ENCODE measurements at regions not wholly inside any gene's neighbourhood (a gene's known extent, or its start where the extent isn't known, plus 50 kb on each side); places are given as distances from the start of the nearest gene placed in this dataset.
A peak's percentile ranks its signal among the peaks of the same experiment; 100 is the strongest.

- Histone ChIP-seq H3K9me3 (no peaks in the 10 kb centered on the region), H3K4me1 (no peaks in the 10 kb centered on the region), H3K27me3 (ENCODE audit: low read depth) (peaks cover 40% of the 10 kb centered on the region), H3K36me3 (no peaks in the 10 kb centered on the region), H3K4me3 (no peak overlapping the region), H3K27ac (no peak overlapping the region)
- intact Hi-C loops (cut with DNase I): no loop called here
- ATAC-seq (no peak), DNase-seq (no peak)
- TF ChIP-seq CTCF (IDR thresholded peaks at IDR 0.05): no peak
Measured at GRCh38 chr1:2930016-2930815, 91.1 kb upstream of the ACTRT2 start.

DNA sequence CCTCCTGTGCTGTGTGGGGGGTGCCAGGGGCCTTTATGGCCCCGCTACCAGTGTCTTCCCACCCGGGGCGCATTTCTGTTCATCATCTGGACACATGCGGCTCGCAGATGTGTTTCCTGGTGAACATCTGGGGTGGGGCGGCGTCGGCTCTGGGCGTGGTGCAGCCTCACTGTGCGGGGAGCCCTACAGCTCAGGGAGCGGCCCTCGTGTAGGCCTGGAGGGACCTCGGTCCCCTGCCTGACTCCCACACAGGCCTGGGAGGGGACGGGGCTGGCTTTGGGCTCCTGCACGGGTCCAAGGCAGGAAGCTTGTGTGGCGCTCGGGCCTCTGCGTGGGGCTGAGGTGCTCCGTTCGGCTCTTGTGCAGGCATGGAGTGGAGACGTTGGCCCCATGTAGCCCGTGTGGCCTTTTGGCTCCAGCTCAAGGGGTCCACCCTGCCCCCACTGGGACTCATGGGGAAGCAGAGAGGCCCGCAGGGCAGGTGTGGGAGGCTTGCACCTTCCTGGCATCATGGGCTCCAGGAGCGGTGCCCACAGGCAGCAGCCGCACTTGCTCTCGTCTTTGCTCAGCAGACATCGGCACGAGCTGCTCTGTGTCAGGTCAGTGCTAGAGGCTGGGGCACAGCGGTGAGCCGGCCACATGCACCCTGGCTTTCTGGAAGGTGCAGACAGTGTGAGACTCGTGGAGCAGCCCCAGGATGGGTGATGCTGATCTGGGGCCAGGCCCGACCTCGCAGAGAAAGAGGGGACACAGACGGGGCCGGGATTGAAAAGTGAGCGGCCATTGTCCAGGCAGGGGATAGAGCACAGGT, 90.1 kb upstream of the ACTRT2 start:
- H3K4me1 ChIP-seq: no peaks in the 10 kb centered on the region
- H3K9me3 ChIP-seq: no peaks in the 10 kb centered on the region
- no peaks in the 10 kb centered on the region for H3K36me3 ChIP-seq
- DNase-seq: no peak
- peaks cover 40% of the 10 kb centered on the region for H3K27me3 ChIP-seq (ENCODE audit: low read depth)
- H3K27ac ChIP-seq: no peak overlapping the region
- no peak overlapping the region for H3K4me3 ChIP-seq
- no peak for ATAC-seq
- intact Hi-C loops (cut with DNase I): no loop called here
- TF ChIP-seq CTCF (IDR thresholded peaks at IDR 0.05): no peak

- ATAC-seq (no peak), DNase-seq (no peak)
- intact Hi-C loops (cut with DNase I): no loop called here
- Histone ChIP-seq H3K4me3 (no peak overlapping the region), H3K9me3 (no peaks in the 10 kb centered on the region), H3K36me3 (no peaks in the 10 kb centered on the region), H3K4me1 (no peaks in the 10 kb centered on the region), H3K27ac (no peak overlapping the region), H3K27me3 (ENCODE audit: low read depth) (peaks cover 40% of the 10 kb centered on the region)
- no peak for TF ChIP-seq CTCF (IDR thresholded peaks at IDR 0.05)
Measured at GRCh38 chr1:2931724-2932401, 89.4 kb upstream of the ACTRT2 start.

DNA sequence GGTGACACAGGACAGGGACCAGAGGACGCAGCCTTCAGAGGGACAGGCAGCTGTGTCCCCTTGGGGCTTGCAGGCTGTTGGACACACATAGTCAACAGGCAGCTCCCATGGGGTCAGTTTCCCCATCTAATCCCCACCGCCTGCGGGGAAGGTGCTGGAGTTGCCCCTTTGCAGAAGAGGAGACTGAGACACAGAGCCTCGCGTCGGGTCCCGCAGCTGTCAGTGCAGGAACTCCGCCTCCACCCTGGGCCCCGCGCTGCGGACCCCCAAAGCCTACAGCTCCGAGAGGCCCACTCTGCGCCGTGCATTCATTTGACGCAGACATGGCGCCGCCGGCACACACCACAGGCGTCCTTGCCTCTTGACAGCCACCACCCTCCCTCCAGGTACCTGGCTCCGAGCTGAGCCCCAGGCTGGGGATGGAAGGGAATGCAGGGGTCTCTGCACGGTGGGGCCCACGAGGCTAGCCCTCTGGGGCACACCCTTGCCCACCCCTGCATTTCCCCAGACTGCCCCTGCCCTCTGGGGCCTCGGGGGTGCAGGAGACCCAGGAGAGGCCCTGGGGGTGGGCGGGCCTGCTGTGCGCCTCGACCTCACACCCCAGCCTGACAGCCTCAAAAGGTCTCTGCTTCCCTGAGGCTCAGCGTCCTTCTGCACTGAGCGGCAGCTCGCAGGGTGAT, 88.5 kb upstream of the ACTRT2 start:
- no peaks in the 10 kb centered on the region for H3K4me1 ChIP-seq
- DNase-seq (peak; percentile 28), ATAC-seq (no peak)
- TF ChIP-seq CTCF (IDR thresholded peaks at IDR 0.05): no peak
- no peaks in the 10 kb centered on the region for H3K9me3 ChIP-seq
- intact Hi-C loops (cut with DNase I): no loop called here
- no peaks in the 10 kb centered on the region for H3K36me3 ChIP-seq
- peaks cover 40% of the 10 kb centered on the region for H3K27me3 ChIP-seq (ENCODE audit: low read depth)
- no peak overlapping the region for H3K4me3 ChIP-seq
- H3K27ac ChIP-seq: no peak overlapping the region
